ENCODE measurements at regions not wholly inside any gene's neighbourhood (a gene's known extent, or its start where the extent isn't known, plus 50 kb on each side); places are given as distances from the start of the nearest gene placed in this dataset.

GRCh38 chr12:14167005-14167628 is 185.7 kb upstream of the GRIN2B start:
- Histone ChIP-seq H3K36me3 (ENCODE audit: control insufficient read depth, insufficient read depth, low read length) (no peaks in the 10 kb centered on the region), H3K27me3 (ENCODE audit: control insufficient read depth, insufficient read depth, low read length) (no peaks in the 10 kb centered on the region), H3K4me3 (ENCODE audit: low read depth, low read length) (no peak overlapping the region)
- CTCF ChIA-PET: interaction anchor here (0.7 to 2.1 kb wide), 25 partner anchors 9 to 1007 kb away, joined by 3 to 17 read pairs (median 3); no protein-coding TSS in a partner anchor
- TF ChIP-seq CTCF (IDR thresholded peaks at IDR 0.05; ENCODE audit: insufficient read depth, low read depth, low read length): peak; percentile 95
- POLR2A ChIA-PET: no interaction called here
- no peak for DNase-seq (ENCODE audit: low read depth)

- no peak for TF ChIP-seq CTCF (IDR thresholded peaks at IDR 0.05; ENCODE audit: insufficient read depth, low read depth, low read length)
- no peak overlapping the region for H3K4me3 ChIP-seq (ENCODE audit: low read depth, low read length)
- DNase-seq (ENCODE audit: low read depth): no peak
- H3K27me3 ChIP-seq (ENCODE audit: control insufficient read depth, insufficient read depth, low read length): no peaks in the 10 kb centered on the region
- no peaks in the 10 kb centered on the region for H3K36me3 ChIP-seq (ENCODE audit: control insufficient read depth, insufficient read depth, low read length)
- ChIA-PET POLR2A (no interaction called here), CTCF (interaction anchor here (0.9 kb wide), 1 partner anchor 808 kb away, joined by 3 read pairs; no protein-coding TSS in a partner anchor)
Measured at GRCh38 chr12:14169281-14169680, 187.9 kb upstream of the GRIN2B start.

GRCh38 chr12:14171106-14171505 is 189.7 kb upstream of the GRIN2B start:
- no peaks in the 10 kb centered on the region for H3K27me3 ChIP-seq (ENCODE audit: control insufficient read depth, insufficient read depth, low read length)
- DNase-seq (ENCODE audit: low read depth): no peak
- ChIA-PET POLR2A (no interaction called here), CTCF (interaction anchor here (0.6 to 6.1 kb wide), 2 partner anchors 15 to 709 kb away, joined by 3 to 26 read pairs; no protein-coding TSS in a partner anchor)
- no peaks in the 10 kb centered on the region for H3K36me3 ChIP-seq (ENCODE audit: control insufficient read depth, insufficient read depth, low read length)
- H3K4me3 ChIP-seq (ENCODE audit: low read depth, low read length): no peak overlapping the region
- TF ChIP-seq CTCF (IDR thresholded peaks at IDR 0.05; ENCODE audit: insufficient read depth, low read depth, low read length): no peak

GRCh38 chr12:14175206-14175605 is 190.3 kb upstream of the ATF7IP start:
- CTCF ChIA-PET: interaction anchor here (6.1 kb wide), 1 partner anchor 11 kb away, joined by 26 read pairs; no protein-coding TSS in a partner anchor
- no peaks in the 10 kb centered on the region for H3K36me3 ChIP-seq (ENCODE audit: control insufficient read depth, insufficient read depth, low read length)
- no peak for DNase-seq (ENCODE audit: low read depth)
- POLR2A ChIA-PET: no interaction called here
- no peaks in the 10 kb centered on the region for H3K27me3 ChIP-seq (ENCODE audit: control insufficient read depth, insufficient read depth, low read length)
- no peak for TF ChIP-seq CTCF (IDR thresholded peaks at IDR 0.05; ENCODE audit: insufficient read depth, low read depth, low read length)
- no peak overlapping the region for H3K4me3 ChIP-seq (ENCODE audit: low read depth, low read length)

GRCh38 chr12:14185427-14186192 is 179.9 kb upstream of the ATF7IP start:
- no peaks in the 10 kb centered on the region for H3K27me3 ChIP-seq (ENCODE audit: control insufficient read depth, insufficient read depth, low read length)
- no peaks in the 10 kb centered on the region for H3K36me3 ChIP-seq (ENCODE audit: control insufficient read depth, insufficient read depth, low read length)
- no peak overlapping the region for H3K4me3 ChIP-seq (ENCODE audit: low read depth, low read length)
- POLR2A ChIA-PET: no interaction called here
- CTCF ChIA-PET: interaction anchor here (0.8 to 3.1 kb wide), 19 partner anchors 9 to 928 kb away, joined by 3 to 26 read pairs (median 3); no protein-coding TSS in a partner anchor
- no peak for DNase-seq (ENCODE audit: low read depth)
- TF ChIP-seq CTCF (IDR thresholded peaks at IDR 0.05; ENCODE audit: insufficient read depth, low read depth, low read length): peak; percentile 76

All from BJ (cell line).